ENCODE measurements at regions not wholly inside any gene's neighbourhood (a gene's known extent, or its start where the extent isn't known, plus 50 kb on each side); places are given as distances from the start of the nearest gene placed in this dataset.
"Not testable (repeated sequence)": the region's sequence is repeated elsewhere in the genome, so short reads cannot be mapped to it uniquely, and the experiment has no call there.

DNA sequence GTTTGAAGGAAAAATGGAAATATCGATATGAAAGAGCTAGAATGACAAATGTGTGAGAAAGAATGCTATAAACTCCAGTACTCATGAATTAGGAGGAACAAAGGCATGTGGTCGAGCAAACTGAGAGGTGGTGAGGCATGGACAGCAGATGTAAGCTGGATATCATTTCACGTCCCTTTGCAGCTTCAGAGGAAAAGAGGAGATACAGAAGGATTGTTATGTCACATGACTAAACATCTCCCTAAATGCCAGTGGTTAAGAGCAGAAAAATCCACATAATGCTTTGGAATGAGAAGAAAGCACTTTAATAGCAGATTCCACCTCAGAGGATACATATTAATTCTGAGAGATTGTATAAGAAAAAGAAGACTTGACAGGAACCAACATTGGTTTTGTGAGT, 248.7 kb downstream of the ZIC4 start:
- H3K27me3 Mint-ChIP-seq, result no peaks in the 10 kb centered on the region
- no peak overlapping the region for H3K27ac Mint-ChIP-seq
- no peak overlapping the region for H3K4me3 Mint-ChIP-seq
- H3K9me3 Mint-ChIP-seq, result peaks cover 6% of the 10 kb centered on the region
- no peaks in the 10 kb centered on the region for H3K4me1 Mint-ChIP-seq
- DNase-seq, result no peak
- no peaks in the 10 kb centered on the region for H3K36me3 Mint-ChIP-seq
- CTCF ChIA-PET, result no interaction called here

DNA sequence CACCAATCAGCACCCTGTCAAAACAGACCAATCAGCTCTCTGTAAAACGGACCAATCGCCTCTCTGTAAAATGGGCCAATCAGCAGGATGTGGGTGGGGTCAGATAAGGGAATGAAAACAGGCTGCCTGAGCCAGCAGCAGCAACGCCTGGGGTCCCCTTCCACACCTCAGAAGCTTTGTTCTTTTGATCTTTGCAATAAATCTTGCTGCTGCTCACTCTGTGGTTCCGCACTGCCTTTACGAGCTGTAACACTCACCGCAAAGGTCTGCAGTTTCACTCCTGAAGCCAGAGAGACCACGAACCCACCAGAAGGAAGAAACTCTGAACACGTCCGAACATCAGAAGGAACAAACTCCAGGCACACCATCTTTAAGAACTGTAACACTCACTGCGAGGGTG, 251.4 kb downstream of the ZIC4 start:
- H3K27me3 Mint-ChIP-seq, DNase-seq, H3K36me3 Mint-ChIP-seq, CTCF ChIA-PET, H3K4me1 Mint-ChIP-seq, H3K4me3 Mint-ChIP-seq, H3K9me3 Mint-ChIP-seq, H3K27ac Mint-ChIP-seq: not testable (repeated sequence)

DNA sequence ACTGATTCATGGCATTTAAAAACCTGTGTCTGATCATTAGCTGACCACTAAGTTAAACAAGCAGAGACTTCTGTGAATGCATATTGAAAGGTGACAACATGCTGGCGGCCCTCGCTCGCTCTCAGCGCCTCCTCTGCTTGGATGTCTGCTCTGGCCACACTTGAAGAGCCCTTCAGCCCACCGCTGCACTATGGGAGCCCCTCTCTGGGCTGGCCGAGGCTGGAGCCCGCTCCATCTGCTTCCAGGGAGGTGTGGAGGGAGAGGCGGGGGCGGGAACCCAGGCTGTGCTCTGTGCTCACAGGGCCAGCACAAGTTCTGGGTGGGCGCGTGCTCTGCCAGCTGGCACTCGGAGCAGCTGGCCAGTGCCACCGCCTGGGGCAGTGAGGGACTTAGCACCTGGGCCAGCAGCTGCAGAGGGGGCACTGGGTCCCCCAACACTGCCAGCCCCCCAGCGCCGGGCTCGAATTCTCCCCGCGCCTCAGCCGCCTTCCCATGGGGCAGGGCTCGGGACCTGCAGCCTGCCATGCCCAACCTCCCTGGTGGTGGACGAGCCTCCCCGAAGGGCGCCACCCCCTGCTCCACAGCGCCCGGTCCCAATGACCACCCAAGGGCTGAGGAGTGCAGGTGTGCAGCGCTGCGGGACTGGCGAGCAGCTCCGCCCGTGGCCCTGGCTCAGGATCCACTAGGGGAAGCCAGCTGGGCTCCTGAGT, 252.4 kb downstream of the ZIC4 start:
- DNase-seq, result no peak
- H3K27ac Mint-ChIP-seq, result no peak overlapping the region
- no peaks in the 10 kb centered on the region for H3K4me1 Mint-ChIP-seq
- H3K27me3 Mint-ChIP-seq, result no peaks in the 10 kb centered on the region
- peaks cover 10% of the 10 kb centered on the region for H3K9me3 Mint-ChIP-seq
- CTCF ChIA-PET, result no interaction called here
- H3K36me3 Mint-ChIP-seq, result no peaks in the 10 kb centered on the region
- H3K4me3 Mint-ChIP-seq, result no peak overlapping the region

DNA sequence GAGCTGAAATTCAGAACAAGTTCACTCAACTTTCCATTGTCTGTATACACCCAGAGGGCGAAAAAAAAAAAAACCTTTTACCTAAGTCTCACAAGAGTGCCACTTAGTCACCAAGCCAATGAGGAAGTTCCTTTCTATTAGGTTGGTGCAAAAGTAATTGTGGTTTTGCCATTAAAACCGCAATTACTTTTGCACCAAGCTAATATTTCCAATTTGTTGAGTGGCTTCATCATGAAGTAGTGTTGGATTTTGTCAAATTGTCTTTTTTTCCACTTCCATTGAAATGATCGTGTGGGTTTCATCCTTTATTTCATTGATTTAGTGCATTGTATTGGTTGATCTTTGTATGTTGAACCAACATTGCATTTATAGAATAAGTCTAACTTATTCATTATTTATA, 253.9 kb downstream of the ZIC4 start:
- H3K27ac Mint-ChIP-seq, result no peak overlapping the region
- H3K9me3 Mint-ChIP-seq, result peaks cover 10% of the 10 kb centered on the region
- no peaks in the 10 kb centered on the region for H3K4me1 Mint-ChIP-seq
- H3K36me3 Mint-ChIP-seq, result no peaks in the 10 kb centered on the region
- no peak overlapping the region for H3K4me3 Mint-ChIP-seq
- CTCF ChIA-PET, result no interaction called here
- DNase-seq, result no peak
- no peaks in the 10 kb centered on the region for H3K27me3 Mint-ChIP-seq

DNA sequence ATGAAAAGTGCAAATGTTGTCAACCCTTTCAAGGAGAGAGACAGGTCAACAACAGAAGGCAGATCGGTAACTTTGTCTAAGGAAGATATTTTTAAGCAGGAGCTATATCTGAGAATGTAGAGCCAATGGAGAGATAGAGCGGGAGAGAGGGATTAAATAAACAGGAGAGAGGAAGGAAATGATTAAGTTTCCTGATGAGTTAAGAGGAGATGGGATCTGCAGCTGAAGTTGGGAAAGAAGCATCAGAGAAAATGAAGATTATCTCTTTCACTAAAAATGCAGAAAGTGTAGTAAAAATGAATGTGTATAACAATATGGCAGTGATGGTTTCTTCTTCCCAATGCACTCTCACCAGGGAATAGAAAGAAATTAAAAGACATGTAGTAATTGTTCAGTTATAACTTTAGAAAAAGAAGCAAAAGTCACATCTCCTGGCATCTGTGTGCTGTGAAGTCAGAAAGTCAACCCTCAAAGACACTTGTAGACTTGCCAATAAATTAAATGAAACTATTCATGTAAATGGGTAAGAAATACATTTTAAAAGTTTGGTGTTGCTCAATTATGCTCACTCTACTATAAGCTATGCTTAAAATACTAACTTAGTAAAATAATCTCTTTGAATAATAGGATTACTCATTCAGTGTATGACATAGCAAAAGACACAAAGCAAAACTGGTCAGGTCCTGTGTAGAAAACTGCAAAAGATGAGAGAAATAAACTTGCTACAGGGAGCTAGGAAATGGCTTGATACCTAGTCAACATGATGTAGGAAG, 264.6 kb downstream of the ZIC4 start:
- Mint-ChIP-seq H3K27ac (no peak overlapping the region), H3K9me3 (peaks cover 3% of the 10 kb centered on the region), H3K36me3 (no peaks in the 10 kb centered on the region), H3K27me3 (no peaks in the 10 kb centered on the region), H3K4me3 (no peak overlapping the region), H3K4me1 (no peaks in the 10 kb centered on the region)
- no peak for DNase-seq
- CTCF ChIA-PET, result no interaction called here

DNA sequence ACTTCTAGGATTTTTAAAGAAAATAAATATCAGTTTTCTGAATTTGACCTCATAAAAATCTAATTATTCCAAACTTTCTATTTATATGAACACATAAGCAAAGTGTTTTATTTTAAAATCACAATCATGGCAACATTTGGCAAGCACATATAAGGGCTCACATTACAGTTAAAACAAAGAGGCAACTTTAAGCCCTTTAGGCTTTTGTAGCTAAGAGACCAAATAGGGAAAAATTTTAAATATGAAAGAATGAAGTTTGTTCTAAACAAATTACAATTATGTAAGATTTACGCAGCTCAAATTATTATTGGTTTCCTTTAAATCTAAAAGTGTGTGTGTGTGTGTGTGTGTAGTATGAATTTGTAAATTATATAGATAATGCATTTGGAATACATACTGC, 267.0 kb downstream of the ZIC4 start:
- peaks cover 4% of the 10 kb centered on the region for H3K9me3 Mint-ChIP-seq
- no peaks in the 10 kb centered on the region for H3K4me1 Mint-ChIP-seq
- no peaks in the 10 kb centered on the region for H3K27me3 Mint-ChIP-seq
- CTCF ChIA-PET, result no interaction called here
- H3K27ac Mint-ChIP-seq, result no peak overlapping the region
- no peak overlapping the region for H3K4me3 Mint-ChIP-seq
- DNase-seq, result no peak
- no peaks in the 10 kb centered on the region for H3K36me3 Mint-ChIP-seq

DNA sequence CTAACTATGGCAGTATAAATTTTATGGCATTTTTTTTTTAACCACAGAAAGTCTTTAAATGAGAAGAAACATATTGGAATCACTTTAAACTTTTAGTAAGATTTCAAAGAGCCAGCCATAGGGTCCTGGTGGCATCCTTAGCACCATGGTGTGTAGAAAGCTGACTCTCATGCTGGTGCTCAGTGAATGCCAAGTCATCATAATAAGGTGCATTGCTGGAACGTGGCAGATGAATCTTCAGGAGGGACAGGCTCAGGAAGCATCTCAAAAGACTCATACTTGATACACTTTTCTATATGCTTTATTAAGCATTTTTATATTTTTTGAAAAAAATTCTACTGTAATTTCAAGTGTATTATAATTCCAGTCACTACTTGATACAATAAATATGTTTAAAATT, 274.2 kb downstream of the ZIC4 start:
- Mint-ChIP-seq H3K27me3 (no peaks in the 10 kb centered on the region), H3K27ac (no peak overlapping the region), H3K4me3 (no peak overlapping the region), H3K4me1 (no peaks in the 10 kb centered on the region), H3K36me3 (no peaks in the 10 kb centered on the region), H3K9me3 (peaks cover 12% of the 10 kb centered on the region)
- CTCF ChIA-PET, result no interaction called here
- no peak for DNase-seq

DNA sequence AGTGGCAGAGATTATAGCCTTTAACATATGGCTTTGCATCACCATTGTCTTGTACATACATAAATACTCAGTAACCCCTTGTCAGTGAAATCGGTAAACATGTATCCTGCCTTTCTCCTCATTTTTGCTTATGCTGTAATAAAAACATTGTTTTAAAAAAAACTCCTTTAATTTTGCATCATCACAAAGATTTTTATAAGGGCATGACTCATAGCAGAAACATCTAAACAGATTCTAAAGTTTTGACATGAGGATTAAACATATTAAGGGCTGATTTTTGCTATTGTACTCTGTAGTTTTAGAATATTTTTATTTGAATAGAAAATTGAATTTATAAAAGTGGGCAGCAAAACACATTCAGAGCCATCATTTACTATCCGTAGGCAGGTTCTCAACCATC, 275.9 kb downstream of the ZIC4 start:
- H3K27ac Mint-ChIP-seq, result no peak overlapping the region
- H3K27me3 Mint-ChIP-seq, result no peaks in the 10 kb centered on the region
- no peaks in the 10 kb centered on the region for H3K4me1 Mint-ChIP-seq
- H3K4me3 Mint-ChIP-seq, result no peak overlapping the region
- no peak for DNase-seq
- H3K9me3 Mint-ChIP-seq, result peaks cover 14% of the 10 kb centered on the region
- no peaks in the 10 kb centered on the region for H3K36me3 Mint-ChIP-seq
- CTCF ChIA-PET, result no interaction called here

DNA sequence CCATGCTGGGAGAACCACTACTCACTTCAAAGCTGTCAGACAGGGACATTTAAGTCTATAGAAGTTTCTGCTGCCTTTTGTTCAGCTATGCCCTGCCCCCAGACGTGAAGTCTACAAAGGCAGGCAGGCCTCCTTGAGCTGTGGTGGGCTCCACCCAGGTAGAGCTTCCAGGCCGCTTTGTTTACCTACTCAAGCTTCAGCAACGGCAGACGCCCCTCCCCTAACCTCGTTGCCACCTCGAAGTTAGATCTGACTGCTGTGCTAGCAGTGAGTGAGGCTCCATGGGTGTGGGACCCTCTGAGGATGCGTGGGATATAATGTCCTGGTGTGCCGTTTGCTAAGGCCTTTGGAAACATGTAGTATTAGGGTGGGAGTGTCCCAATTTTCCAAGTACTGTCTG, 276.7 kb downstream of the ZIC4 start:
- no peaks in the 10 kb centered on the region for H3K27me3 Mint-ChIP-seq
- H3K9me3 Mint-ChIP-seq, result peaks cover 14% of the 10 kb centered on the region
- no peak overlapping the region for H3K4me3 Mint-ChIP-seq
- no peaks in the 10 kb centered on the region for H3K36me3 Mint-ChIP-seq
- DNase-seq, result no peak
- no peak overlapping the region for H3K27ac Mint-ChIP-seq
- CTCF ChIA-PET, result no interaction called here
- no peaks in the 10 kb centered on the region for H3K4me1 Mint-ChIP-seq

DNA sequence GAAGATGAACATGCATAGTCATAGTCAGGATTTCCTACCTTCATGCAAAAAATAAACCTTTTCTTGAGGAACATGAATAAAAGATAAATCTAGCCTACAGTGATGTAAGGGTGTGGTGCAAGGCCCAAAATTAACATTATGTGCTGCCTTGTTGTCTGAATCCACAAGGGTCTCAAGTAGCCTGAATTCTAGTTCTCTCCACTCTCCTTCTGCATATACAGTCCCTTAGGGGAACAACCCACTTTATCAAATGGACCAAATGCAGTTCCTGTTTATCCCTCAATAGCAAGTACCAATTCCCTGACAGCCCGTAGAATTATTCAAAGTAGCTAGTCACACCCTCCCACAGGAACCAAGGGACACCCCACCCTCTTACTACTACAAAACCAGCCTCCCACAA, 284.0 kb downstream of the ZIC4 start:
- Mint-ChIP-seq H3K4me3 (no peak overlapping the region), H3K4me1 (no peaks in the 10 kb centered on the region), H3K27ac (no peak overlapping the region), H3K27me3 (no peaks in the 10 kb centered on the region), H3K36me3 (no peaks in the 10 kb centered on the region), H3K9me3 (peaks cover 3% of the 10 kb centered on the region)
- DNase-seq, result no peak
- CTCF ChIA-PET, result no interaction called here

DNA sequence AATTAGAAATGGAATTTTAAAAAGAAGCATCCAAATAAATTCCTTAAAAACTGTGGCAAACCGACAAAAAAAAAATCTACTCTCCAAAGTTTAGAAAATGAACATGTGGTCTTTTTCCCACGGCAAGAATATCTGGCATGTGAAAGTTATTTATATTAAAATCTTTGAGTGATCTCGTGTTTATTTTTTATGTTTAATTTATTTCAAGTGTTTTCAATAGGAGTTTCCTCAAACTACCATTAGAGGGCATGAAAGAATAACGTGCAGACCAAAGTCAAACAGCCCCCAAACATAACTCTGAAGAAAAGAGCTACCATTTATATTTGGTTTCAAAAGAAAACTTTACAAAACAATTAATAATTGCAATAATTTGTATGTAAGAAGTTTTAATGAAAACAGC, 286.4 kb downstream of the ZIC4 start:
- no peak for DNase-seq
- no peak overlapping the region for H3K4me3 Mint-ChIP-seq
- no peaks in the 10 kb centered on the region for H3K9me3 Mint-ChIP-seq
- H3K4me1 Mint-ChIP-seq, result no peaks in the 10 kb centered on the region
- CTCF ChIA-PET, result no interaction called here
- H3K27me3 Mint-ChIP-seq, result no peaks in the 10 kb centered on the region
- no peaks in the 10 kb centered on the region for H3K36me3 Mint-ChIP-seq
- no peak overlapping the region for H3K27ac Mint-ChIP-seq

DNA sequence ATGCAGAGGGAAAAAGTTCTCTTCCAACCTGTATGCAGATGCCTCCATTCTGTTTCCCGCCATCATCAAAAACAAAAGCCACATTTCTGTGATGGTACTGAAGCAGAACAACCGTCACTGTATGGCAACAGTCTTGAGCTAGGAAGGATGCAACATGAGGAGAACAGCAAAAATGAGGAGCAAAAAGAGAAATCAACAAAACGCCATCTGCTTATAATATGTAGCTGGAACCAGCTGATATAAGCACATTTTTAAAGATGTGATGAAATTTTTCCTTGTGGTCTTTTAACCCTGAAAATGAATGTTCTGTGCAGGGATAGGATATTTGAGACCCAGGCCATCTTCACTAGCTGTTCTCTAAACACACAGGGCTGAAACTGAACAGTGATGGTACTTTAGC, 287.0 kb downstream of the ZIC4 start:
- Mint-ChIP-seq H3K27me3 (no peaks in the 10 kb centered on the region), H3K36me3 (no peaks in the 10 kb centered on the region), H3K4me3 (no peak overlapping the region), H3K4me1 (no peaks in the 10 kb centered on the region), H3K27ac (no peak overlapping the region), H3K9me3 (no peaks in the 10 kb centered on the region)
- CTCF ChIA-PET, result no interaction called here
- no peak for DNase-seq

DNA sequence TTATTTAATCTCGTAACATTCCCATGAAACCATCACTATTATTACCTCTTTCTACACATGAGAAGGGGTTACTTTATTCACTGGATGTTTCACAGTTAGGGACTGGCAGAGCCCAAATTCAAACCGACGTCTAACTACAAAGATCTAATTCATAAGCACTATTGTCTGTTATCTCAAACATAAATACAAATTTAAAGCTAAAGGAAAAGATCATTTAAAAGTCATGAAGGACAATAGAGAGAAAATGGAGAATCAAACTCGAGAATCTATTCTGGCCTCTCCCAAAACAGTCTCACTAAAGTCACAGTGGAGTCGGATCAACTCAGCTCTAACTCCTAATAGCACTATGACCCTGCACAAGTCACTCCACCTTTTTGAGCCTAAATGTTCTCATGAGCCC, 287.7 kb downstream of the ZIC4 start:
- Mint-ChIP-seq H3K36me3 (no peaks in the 10 kb centered on the region), H3K27ac (no peak overlapping the region), H3K4me1 (no peaks in the 10 kb centered on the region), H3K27me3 (no peaks in the 10 kb centered on the region), H3K9me3 (no peaks in the 10 kb centered on the region), H3K4me3 (no peak overlapping the region)
- CTCF ChIA-PET, result no interaction called here
- no peak for DNase-seq

DNA sequence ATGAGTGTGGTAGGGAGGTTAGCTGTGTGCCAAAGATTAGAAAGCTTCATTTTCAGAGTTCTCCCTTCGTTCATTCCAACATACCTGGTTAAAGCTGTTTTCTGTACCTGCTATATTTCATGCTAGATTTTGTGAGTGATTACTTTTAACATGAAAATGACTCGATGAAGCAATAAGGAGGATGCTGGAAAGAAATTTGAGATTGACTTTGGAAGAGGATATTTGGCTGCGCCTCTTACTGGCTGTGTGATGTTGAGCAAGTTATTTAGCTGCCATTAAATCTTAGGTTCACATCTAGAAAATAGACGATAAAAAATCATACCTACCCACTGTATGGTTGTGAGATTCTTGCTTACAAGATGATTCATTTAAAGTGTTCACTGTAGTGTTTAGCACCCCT, 288.7 kb downstream of the ZIC4 start:
- Mint-ChIP-seq H3K4me3 (no peak overlapping the region), H3K27me3 (no peaks in the 10 kb centered on the region), H3K27ac (no peak overlapping the region), H3K4me1 (no peaks in the 10 kb centered on the region), H3K9me3 (no peaks in the 10 kb centered on the region), H3K36me3 (no peaks in the 10 kb centered on the region)
- CTCF ChIA-PET, result no interaction called here
- no peak for DNase-seq

DNA sequence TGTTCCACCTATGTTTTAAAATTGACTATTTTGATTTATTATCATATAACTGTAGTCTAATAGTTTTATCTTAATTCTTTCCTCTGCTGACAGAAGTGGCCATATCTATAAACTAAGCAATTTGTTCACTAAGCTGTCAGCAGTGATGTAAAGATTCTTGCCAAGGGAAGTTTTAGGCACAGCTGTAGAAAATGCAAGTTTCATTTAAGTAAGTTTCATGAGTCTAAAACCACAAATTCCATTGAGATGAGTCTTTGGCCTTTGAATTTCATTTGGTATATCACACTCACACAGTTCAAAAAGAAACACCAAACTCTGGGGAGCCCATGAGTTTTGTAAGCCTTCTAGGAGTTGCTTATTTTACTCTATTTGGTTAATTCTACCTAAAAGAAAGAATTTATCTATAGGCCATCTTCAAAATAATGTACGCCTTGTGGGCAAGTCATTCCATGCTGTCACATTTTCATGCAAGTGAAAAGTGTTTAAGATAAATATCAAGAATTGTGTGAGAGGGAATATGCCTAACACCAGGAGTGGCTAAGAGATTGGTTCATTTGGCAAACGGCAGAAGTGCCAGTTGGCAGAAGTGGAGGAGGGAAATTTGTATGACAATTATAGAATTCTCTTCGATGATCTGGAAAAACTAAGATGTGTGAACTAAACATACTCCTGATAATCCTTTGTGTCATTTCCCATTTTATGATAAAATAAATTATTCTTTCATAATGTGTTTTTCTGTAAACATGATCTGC, 292.9 kb downstream of the ZIC4 start:
- Mint-ChIP-seq H3K36me3 (no peaks in the 10 kb centered on the region), H3K4me3 (no peak overlapping the region), H3K9me3 (no peaks in the 10 kb centered on the region), H3K4me1 (no peaks in the 10 kb centered on the region), H3K27me3 (no peaks in the 10 kb centered on the region), H3K27ac (no peak overlapping the region)
- no peak for DNase-seq
- CTCF ChIA-PET, result no interaction called here

Measured in activated naive CD4-positive, alpha-beta T cell treated with anti-CD3 and anti-CD28 coated beads, Interleukin-2, amount 10 ng/mL, durations not matched to agents 7 days and 5 days (primary cell).